HEK293T (cell line): ENCODE measurements at regions not wholly inside any gene's neighbourhood (a gene's known extent, or its start where the extent isn't known, plus 50 kb on each side); places are given as distances from the start of the nearest gene placed in this dataset.

ENCODE experiments used
- ELF4 ChIP-seq: fragments of 450-650 bp; IDR thresholded peaks from 2 replicates; pipeline ENCODE4 v1.6.1; 2017; ENCODE audit warnings: antibody characterized with exemption
- NFRKB ChIP-seq: fragments of 450-650 bp; IDR thresholded peaks from 2 replicates; pipeline ENCODE4 v1.6.1; 2016; ENCODE audit warnings: mild to moderate bottlenecking, moderate library complexity
- PKNOX1 ChIP-seq: fragments of 450-650 bp; IDR thresholded peaks from 2 replicates; pipeline ENCODE4 v1.6.1; 2016

GRCh38 chr10:10702211-10702610 lies 315.5 kb upstream of the CELF2 start:
- no peak for TF ChIP-seq PKNOX1
- no peak for TF ChIP-seq NFRKB
- TF ChIP-seq ELF4 = no peak
